NCI-H345 (cell line): ENCODE measurements at regions not wholly inside any gene's neighbourhood (a gene's known extent, or its start where the extent isn't known, plus 50 kb on each side); places are given as distances from the start of the nearest gene placed in this dataset.

ENCODE experiments used
- DNase-seq: peaks from one replicate; lab custom pipeline; 2025; lab: John Stamatoyannopoulos, UW

GRCh38 chr5:31137676-31138075 is 55.8 kb upstream of the CDH6 start:
- no peak for DNase-seq

- no peak for DNase-seq
These were observed 57.9 kb upstream of the CDH6 start for GRCh38 chr5:31135542-31135941.

- no peak for DNase-seq
These were observed 60.0 kb upstream of the CDH6 start for GRCh38 chr5:31133488-31133887.

GRCh38 chr5:31131381-31131891 is 62.0 kb upstream of the CDH6 start:
- DNase-seq = no peak

- DNase-seq = no peak
These were observed 62.8 kb upstream of the CDH6 start for GRCh38 chr5:31130676-31131075.

- DNase-seq = no peak
These were observed 68.7 kb upstream of the CDH6 start for GRCh38 chr5:31124651-31125305.

- no peak for DNase-seq
These were observed 69.5 kb upstream of the CDH6 start for GRCh38 chr5:31124026-31124425.

GRCh38 chr5:31122998-31123951 is 70.2 kb upstream of the CDH6 start:
- no peak for DNase-seq

GRCh38 chr5:31121224-31121623 is 72.3 kb upstream of the CDH6 start:
- DNase-seq = no peak

GRCh38 chr5:31120642-31120948 is 72.9 kb upstream of the CDH6 start:
- no peak for DNase-seq

GRCh38 chr5:31119938-31120641 is 73.4 kb upstream of the CDH6 start:
- DNase-seq = no peak

GRCh38 chr5:31116466-31117031 is 76.9 kb upstream of the CDH6 start:
- DNase-seq = no peak

GRCh38 chr5:31114817-31115216 is 78.7 kb upstream of the CDH6 start:
- no peak for DNase-seq

GRCh38 chr5:31113666-31114350 is 79.7 kb upstream of the CDH6 start:
- no peak for DNase-seq

- no peak for DNase-seq
These were observed 80.4 kb upstream of the CDH6 start for GRCh38 chr5:31113101-31113500.

GRCh38 chr5:31107091-31107518 is 86.4 kb upstream of the CDH6 start:
- peak; percentile 69 for DNase-seq

GRCh38 chr5:31106691-31107090 is 86.8 kb upstream of the CDH6 start:
- no peak for DNase-seq

GRCh38 chr5:31106278-31106677 is 87.2 kb upstream of the CDH6 start:
- no peak for DNase-seq

- DNase-seq = no peak
These were observed 88.7 kb upstream of the CDH6 start for GRCh38 chr5:31104775-31105174.

GRCh38 chr5:31100781-31101310 is 92.6 kb upstream of the CDH6 start:
- no peak for DNase-seq

GRCh38 chr5:31100047-31100575 is 93.4 kb upstream of the CDH6 start:
- DNase-seq = no peak
